H9 (cell line): ENCODE measurements at regions not wholly inside any gene's neighbourhood (a gene's known extent, or its start where the extent isn't known, plus 50 kb on each side); places are given as distances from the start of the nearest gene placed in this dataset.

ENCODE experiments used
- DNase-seq: peaks from one replicate; pipeline ENCODE4 v3.0.0-alpha.2; 2017
- H2AFZ ChIP-seq: one replicate; pipeline ENCODE4 v1.6.1; 2013; ENCODE audit warnings: mild to moderate bottlenecking, low read length, control low read depth, moderate library complexity
- H2AK5ac ChIP-seq: 2 replicates; pipeline ENCODE4 v1.6.1; 2013; ENCODE audit warnings: low read length, control low read depth, mixed read lengths; ENCODE audit not compliant: insufficient read length
- H2BK120ac ChIP-seq: one replicate; pipeline ENCODE4 v1.6.1; 2013; ENCODE audit warnings: low read depth, mild to moderate bottlenecking, low read length, control low read depth, inconsistent platforms; ENCODE audit not compliant: poor library complexity, severe bottlenecking
- H2BK12ac ChIP-seq: 2 replicates; pipeline ENCODE4 v1.6.1; 2013; ENCODE audit warnings: low read length, control low read depth, mixed read lengths, low read depth; ENCODE audit not compliant: insufficient read length
- H2BK15ac ChIP-seq: 2 replicates; pipeline ENCODE4 v1.6.1; 2013; ENCODE audit warnings: low read depth, low read length, control low read depth
- H2BK20ac ChIP-seq: one replicate; pipeline ENCODE4 v1.6.1; 2013; ENCODE audit warnings: low read depth, mild to moderate bottlenecking, low read length, control low read depth, inconsistent platforms; ENCODE audit not compliant: poor library complexity, severe bottlenecking
- H2BK5ac ChIP-seq: 2 replicates; pipeline ENCODE4 v1.6.1; 2013; ENCODE audit warnings: low read length, control low read depth, mixed read lengths; ENCODE audit not compliant: insufficient read length
- H3K14ac ChIP-seq: 2 replicates; pipeline ENCODE4 v1.6.1; 2013; ENCODE audit warnings: low read length, control low read depth; ENCODE audit not compliant: insufficient read depth
- H3K18ac ChIP-seq: 2 replicates; pipeline ENCODE4 v1.6.1; 2013; ENCODE audit warnings: low read depth, mild to moderate bottlenecking, mixed read lengths, low read length, control low read depth; ENCODE audit not compliant: insufficient read length
- H3K23ac ChIP-seq: 2 replicates; pipeline ENCODE4 v1.6.1; 2013; ENCODE audit warnings: low read length, control low read depth, mixed read lengths, low read depth; ENCODE audit not compliant: insufficient read length
- H3K23me2 ChIP-seq: 2 replicates; pipeline ENCODE4 v1.6.1; 2013; ENCODE audit warnings: low read depth, mild to moderate bottlenecking, mixed read lengths, low read length, control low read depth; ENCODE audit not compliant: insufficient read length, poor library complexity, severe bottlenecking
- H3K27ac ChIP-seq: 2 replicates; pipeline ENCODE4 v1.5.1; 2013; ENCODE audit warnings: low read length, control low read depth, mixed read lengths, low read depth; ENCODE audit not compliant: insufficient read length
- H3K27me3 ChIP-seq: 2 replicates; pipeline ENCODE4 v1.6.1; 2013; ENCODE audit warnings: low read length, control low read depth, inconsistent platforms; ENCODE audit not compliant: insufficient read depth
- H3K4ac ChIP-seq: 2 replicates; pipeline ENCODE4 v1.6.1; 2013; ENCODE audit warnings: low read depth, mild to moderate bottlenecking, control low read depth, inconsistent platforms, low read length, moderate library complexity
- H3K4me1 ChIP-seq: 2 replicates; pipeline ENCODE4 v1.6.1; 2013; ENCODE audit warnings: low read length, control low read depth, inconsistent platforms; ENCODE audit not compliant: insufficient read depth
- H3K4me2 ChIP-seq: 2 replicates; pipeline ENCODE4 v1.6.1; 2013; ENCODE audit warnings: low read length, control low read depth, mixed read lengths; ENCODE audit not compliant: insufficient read length, insufficient read depth
- H3K56ac ChIP-seq: 2 replicates; pipeline ENCODE4 v1.6.1; 2013; ENCODE audit warnings: low read depth, mild to moderate bottlenecking, mixed read lengths, low read length, control low read depth; ENCODE audit not compliant: insufficient read length
- H3K79me1 ChIP-seq: 2 replicates; pipeline ENCODE4 v1.6.1; 2013; ENCODE audit warnings: low read depth, mild to moderate bottlenecking, moderate library complexity, low read length, control low read depth, inconsistent platforms; ENCODE audit not compliant: insufficient read depth, poor library complexity, severe bottlenecking
- H3K79me2 ChIP-seq: 2 replicates; pipeline ENCODE4 v1.6.1; 2013; ENCODE audit warnings: low read length, control low read depth, inconsistent platforms; ENCODE audit not compliant: insufficient read depth
- H3K9ac ChIP-seq: 2 replicates; pipeline ENCODE4 v1.6.1; 2013; ENCODE audit warnings: low read length, control low read depth, mixed read lengths; ENCODE audit not compliant: insufficient read length; ENCODE audit errors: extremely low read depth
- H3K9me3 ChIP-seq: one replicate; pipeline ENCODE4 v1.6.1; 2013; ENCODE audit warnings: low read depth, low read length, inconsistent platforms; ENCODE audit not compliant: control insufficient read depth
- H3T11ph ChIP-seq: one replicate; pipeline ENCODE4 v1.6.1; 2013; ENCODE audit warnings: mild to moderate bottlenecking, low read length, control low read depth, inconsistent platforms
- H4K20me1 ChIP-seq: one replicate; pipeline ENCODE4 v1.6.1; 2013; ENCODE audit not compliant: control insufficient read depth, insufficient read length, insufficient read depth
- H4K5ac ChIP-seq: 2 replicates; pipeline ENCODE4 v1.6.1; 2013; ENCODE audit warnings: low read depth, mild to moderate bottlenecking, mixed read lengths, low read length, control low read depth; ENCODE audit not compliant: insufficient read length
- H4K8ac ChIP-seq: replicated peaks from 2 replicates; pipeline ENCODE4 v1.6.1; 2013; ENCODE audit warnings: low read length, control low read depth, mixed read lengths, low read depth; ENCODE audit not compliant: insufficient read length
- H4K91ac ChIP-seq: 2 replicates; pipeline ENCODE4 v1.6.1; 2013; ENCODE audit warnings: low read depth, mild to moderate bottlenecking, moderate library complexity, mixed read lengths, low read length, control low read depth; ENCODE audit not compliant: insufficient read length
- H3K27ac Mint-ChIP-seq, 3 experiments: 2 replicates in 2 of 3; 3 replicates in 1 of 3; pipeline ENCODE4 v1.8.0; 2020 to 2021; ENCODE audit warnings: mixed read lengths in 3 of 3, mild to moderate bottlenecking in 1 of 3, moderate library complexity in 1 of 3
- H3K27me3 Mint-ChIP-seq: 2 replicates; pipeline ENCODE4 v1.8.0; 2021; ENCODE audit warnings: low read depth, mild to moderate bottlenecking, moderate library complexity, mixed read lengths
- H3K36me3 Mint-ChIP-seq, 3 experiments: 2 replicates in 2 of 3; 3 replicates in 1 of 3; pipeline ENCODE4 v1.8.0; 2020 to 2021; ENCODE audit warnings: low read depth in 3 of 3, mixed read lengths in 3 of 3; ENCODE audit not compliant: insufficient read depth in 1 of 3
- H3K4me1 Mint-ChIP-seq, 2 experiments: 2 replicates each; pipeline ENCODE4 v1.8.0; 2020; ENCODE audit warnings: mixed read lengths in 2 of 2
- H3K4me3 Mint-ChIP-seq, 2 experiments: 2 replicates in 1 of 2; 3 replicates in 1 of 2; pipeline ENCODE4 v1.8.0; 2020 to 2021; ENCODE audit warnings: mild to moderate bottlenecking in 2 of 2, mixed read lengths in 2 of 2, moderate library complexity in 1 of 2
- H3K9me3 Mint-ChIP-seq, 2 experiments: 2 replicates in 1 of 2; 3 replicates in 1 of 2; pipeline ENCODE4 v1.8.0; 2020; ENCODE audit warnings: mild to moderate bottlenecking in 2 of 2, mixed read lengths in 2 of 2, moderate library complexity in 1 of 2
- WGBS: extraction: QIAGEN DNeasy Blood & Tissue Kit; methylation state at CpG from one replicate; pipeline ENCODE4 v1.1.7; 2013; ENCODE audit warnings: missing lambda C conversion rate, low lambda C conversion rate, mixed read lengths; ENCODE audit not compliant: insufficient read length; ENCODE audit errors: extremely low coverage; 5-methylcytosine and 5-hydroxymethylcytosine counted together
- TF ChIP-seq, protein P1 (sequence below): fragments of 200-600 bp; sonication (generic); conservative IDR thresholded peaks from 3 replicates; pipeline ENCODE4 v1.8.0; 2021; ENCODE audit warnings: antibody characterized with exemption, mild to moderate bottlenecking

- Mint-ChIP-seq H3K27me3 (no peaks in the 10 kb centered on the region; the same call in 1 of the 2 replicates), H3K9me3 (no peaks in the 10 kb centered on the region), H3K36me3 (no peaks in the 10 kb centered on the region; a peak in 1 of 7 replicates), H3K27ac (no peak overlapping the region; a peak in 1 of 7 replicates), H3K4me3 (no peak overlapping the region), H3K4me1 (peaks cover 17 to 32% of the 10 kb centered on the region in 2 experiments)
- Histone ChIP-seq H3K79me1 (no peaks in the 10 kb centered on the region), H4K20me1 (no peaks in the 10 kb centered on the region), H2AFZ (no peak overlapping the region), H3K18ac (no peak overlapping the region), H3K4ac (no peak overlapping the region), H3K27me3 (no peaks in the 10 kb centered on the region), H2BK20ac (no peak overlapping the region), H3K9ac (no peak overlapping the region), H3K56ac (no peak overlapping the region), H3T11ph (no peak overlapping the region), H3K14ac (no peak overlapping the region), H4K5ac (no peak overlapping the region), H2BK120ac (no peak overlapping the region), H3K79me2 (no peaks in the 10 kb centered on the region), H2BK15ac (no peak overlapping the region), H2AK5ac (no peak overlapping the region), H2BK12ac (no peak overlapping the region), H3K4me1 (peaks cover 3% of the 10 kb centered on the region; the same call in 1 of the 2 replicates), H4K8ac (no peak overlapping the region), H3K4me2 (no peak overlapping the region), H2BK5ac (no peak overlapping the region), H4K91ac (no peak overlapping the region), H3K23me2 (no peaks in the 10 kb centered on the region), H3K23ac (no peak overlapping the region), H3K9me3 (no peaks in the 10 kb centered on the region), H3K27ac (no peak overlapping the region)
- DNase-seq, result no peak
- TF ChIP-seq, protein P1, sequence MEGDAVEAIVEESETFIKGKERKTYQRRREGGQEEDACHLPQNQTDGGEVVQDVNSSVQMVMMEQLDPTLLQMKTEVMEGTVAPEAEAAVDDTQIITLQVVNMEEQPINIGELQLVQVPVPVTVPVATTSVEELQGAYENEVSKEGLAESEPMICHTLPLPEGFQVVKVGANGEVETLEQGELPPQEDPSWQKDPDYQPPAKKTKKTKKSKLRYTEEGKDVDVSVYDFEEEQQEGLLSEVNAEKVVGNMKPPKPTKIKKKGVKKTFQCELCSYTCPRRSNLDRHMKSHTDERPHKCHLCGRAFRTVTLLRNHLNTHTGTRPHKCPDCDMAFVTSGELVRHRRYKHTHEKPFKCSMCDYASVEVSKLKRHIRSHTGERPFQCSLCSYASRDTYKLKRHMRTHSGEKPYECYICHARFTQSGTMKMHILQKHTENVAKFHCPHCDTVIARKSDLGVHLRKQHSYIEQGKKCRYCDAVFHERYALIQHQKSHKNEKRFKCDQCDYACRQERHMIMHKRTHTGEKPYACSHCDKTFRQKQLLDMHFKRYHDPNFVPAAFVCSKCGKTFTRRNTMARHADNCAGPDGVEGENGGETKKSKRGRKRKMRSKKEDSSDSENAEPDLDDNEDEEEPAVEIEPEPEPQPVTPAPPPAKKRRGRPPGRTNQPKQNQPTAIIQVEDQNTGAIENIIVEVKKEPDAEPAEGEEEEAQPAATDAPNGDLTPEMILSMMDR, result no peak
- no CpG with 5 or more reads among the region's 2 CpGs for WGBS
Observed at GRCh38 chr15:93830221-93831080, 400.9 kb upstream of the MCTP2 start.
